ENCODE measurements at regions not wholly inside any gene's neighbourhood (a gene's known extent, or its start where the extent isn't known, plus 50 kb on each side); places are given as distances from the start of the nearest gene placed in this dataset.

GRCh38 chr13:107864543-107865317, 350.6 kb downstream of the LIG4 start:
- no peak for DNase-seq (ENCODE audit: low read depth, low spot score)

DNA sequence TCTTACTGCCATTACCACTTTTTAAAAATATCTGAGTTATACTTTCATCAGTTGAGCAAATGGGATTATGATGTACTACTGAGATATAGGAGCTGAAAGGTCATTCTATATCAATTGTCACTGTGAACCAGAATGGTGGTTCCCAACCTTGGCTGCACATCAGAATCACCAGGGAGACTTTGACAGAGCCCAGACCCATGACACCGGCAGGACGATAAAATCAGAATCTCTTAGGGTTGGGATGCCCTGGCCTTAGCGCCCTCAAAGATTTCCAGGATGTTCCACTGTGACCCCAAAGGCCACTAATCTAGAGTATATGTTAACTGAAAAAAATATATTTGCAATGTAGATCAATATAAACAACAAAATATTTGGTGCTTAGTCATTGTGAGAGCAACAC, 355.1 kb downstream of the LIG4 start:
- no peak for DNase-seq (ENCODE audit: low read depth, low spot score)

- no peak for DNase-seq (ENCODE audit: low read depth, low spot score)
Observed at GRCh38 chr13:107854880-107855279, 360.5 kb downstream of the LIG4 start.

GRCh38 chr13:107852072-107852471, 363.3 kb downstream of the LIG4 start:
- DNase-seq (ENCODE audit: low read depth, low spot score), result no peak

- no peak for DNase-seq (ENCODE audit: low read depth, low spot score)
Observed at GRCh38 chr13:107851670-107852069, 363.7 kb downstream of the LIG4 start.

- DNase-seq (ENCODE audit: low read depth, low spot score), result no peak
Observed at GRCh38 chr13:107847406-107847805, 367.9 kb downstream of the LIG4 start.

- no peak for DNase-seq (ENCODE audit: low read depth, low spot score)
Observed at GRCh38 chr13:107846642-107847041, 368.7 kb downstream of the LIG4 start.

DNA sequence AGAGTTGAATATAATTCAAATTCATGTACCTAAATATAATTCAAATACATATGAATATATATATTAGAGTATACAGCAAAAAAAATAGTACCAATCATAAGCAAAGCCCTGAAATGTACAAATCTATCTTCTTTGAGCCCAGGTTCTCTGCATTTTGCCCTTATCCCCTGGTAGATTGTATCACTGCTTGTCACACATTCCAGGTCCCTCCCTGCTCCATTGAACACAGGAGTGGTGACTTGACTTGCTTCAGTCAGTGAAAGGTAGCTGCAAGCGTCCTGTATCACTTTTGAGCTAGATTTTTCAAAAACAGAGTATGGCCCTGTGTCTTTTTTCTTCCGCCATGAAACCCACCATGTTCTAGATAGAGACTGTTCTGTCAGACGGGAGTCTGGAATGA, 369.4 kb downstream of the LIG4 start:
- no peak for DNase-seq (ENCODE audit: low read depth, low spot score)

GRCh38 chr13:107843681-107844080, 371.7 kb downstream of the LIG4 start:
- no peak for DNase-seq (ENCODE audit: low read depth, low spot score)

DNA sequence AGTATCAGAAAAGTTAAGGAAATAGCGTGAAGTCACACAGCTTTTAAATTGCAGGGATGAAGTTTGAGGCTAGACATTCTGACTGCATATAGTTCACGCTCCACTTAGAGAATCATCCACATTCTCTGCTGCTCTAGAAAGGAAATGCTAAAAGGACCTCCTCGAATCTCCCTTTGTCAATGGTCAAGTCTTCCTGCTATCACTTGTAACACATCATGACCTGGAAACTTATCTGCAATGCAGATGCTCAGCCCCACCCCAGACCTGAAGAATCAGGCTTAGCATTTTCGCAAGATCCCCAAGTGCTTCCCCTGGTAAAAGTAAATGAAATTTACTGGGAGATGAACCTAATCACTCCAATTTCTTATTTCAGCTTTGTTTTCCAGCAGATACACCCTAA, 372.1 kb downstream of the LIG4 start:
- no peak for DNase-seq (ENCODE audit: low read depth, low spot score)

DNA sequence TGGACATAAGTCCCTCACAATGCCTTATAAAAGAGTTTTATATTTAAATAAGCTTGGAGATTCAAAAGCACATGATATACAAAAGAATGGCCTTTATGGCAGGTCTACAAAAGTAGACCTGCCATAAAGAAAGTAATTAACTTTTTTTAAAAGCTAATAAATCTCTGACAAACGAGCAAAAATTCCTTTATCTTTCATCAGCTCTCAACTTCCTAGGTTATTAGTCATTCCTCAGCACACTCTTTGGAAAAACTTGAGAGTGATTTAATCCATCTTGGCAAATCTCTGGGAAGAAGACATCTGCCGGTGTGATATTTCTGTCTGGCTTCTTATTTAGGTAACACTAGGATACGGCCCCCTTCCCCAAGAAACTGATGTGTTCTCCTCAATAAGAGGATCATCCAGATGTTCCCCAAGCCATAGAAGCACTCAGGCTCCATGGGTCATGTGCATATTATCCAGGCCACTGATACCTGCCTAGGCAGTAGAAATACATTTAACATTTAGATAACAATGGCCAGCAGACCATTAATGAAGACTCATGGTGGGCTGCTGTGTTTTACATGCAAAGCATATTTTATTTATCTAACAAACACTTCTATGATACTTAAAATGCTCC, 372.7 kb downstream of the LIG4 start:
- no peak for DNase-seq (ENCODE audit: low read depth, low spot score)

GRCh38 chr13:107838588-107839161, 376.7 kb downstream of the LIG4 start:
- no peak for DNase-seq (ENCODE audit: low read depth, low spot score)

- no peak for DNase-seq (ENCODE audit: low read depth, low spot score)
Observed at GRCh38 chr13:107836685-107837084, 378.7 kb downstream of the LIG4 start.

DNA sequence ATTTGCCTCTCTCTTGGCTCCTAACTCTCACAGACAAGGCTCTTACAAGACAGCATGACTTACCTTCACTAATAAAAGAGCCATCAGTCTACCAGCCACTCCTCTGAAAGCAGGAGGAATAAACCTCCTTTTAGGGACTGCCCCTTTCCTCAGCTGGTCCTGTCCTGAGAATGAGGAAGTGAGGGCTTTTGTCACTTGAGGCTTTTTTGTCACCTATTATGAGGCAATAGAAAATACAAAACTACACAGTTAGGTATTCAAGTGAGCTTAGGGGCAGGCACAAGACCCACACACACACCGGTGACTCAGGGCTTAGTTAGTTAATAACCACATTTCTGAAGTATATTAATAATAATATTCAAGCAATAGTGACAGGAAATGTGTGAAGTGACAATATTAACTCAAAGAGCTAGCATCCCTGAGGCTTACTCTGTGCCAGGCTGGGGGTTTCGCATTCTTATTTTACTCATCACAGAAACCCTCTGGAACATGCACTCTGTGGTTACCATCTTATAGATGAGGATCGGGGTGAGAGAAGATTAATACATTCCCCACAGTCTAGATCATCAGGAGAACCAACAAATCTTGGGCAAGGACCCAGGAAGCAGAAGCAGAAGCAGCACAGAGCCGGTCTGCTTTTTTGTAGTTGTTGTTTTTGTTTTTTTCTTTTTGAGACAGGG, 379.9 kb downstream of the LIG4 start:
- no peak for DNase-seq (ENCODE audit: low read depth, low spot score)

DNA sequence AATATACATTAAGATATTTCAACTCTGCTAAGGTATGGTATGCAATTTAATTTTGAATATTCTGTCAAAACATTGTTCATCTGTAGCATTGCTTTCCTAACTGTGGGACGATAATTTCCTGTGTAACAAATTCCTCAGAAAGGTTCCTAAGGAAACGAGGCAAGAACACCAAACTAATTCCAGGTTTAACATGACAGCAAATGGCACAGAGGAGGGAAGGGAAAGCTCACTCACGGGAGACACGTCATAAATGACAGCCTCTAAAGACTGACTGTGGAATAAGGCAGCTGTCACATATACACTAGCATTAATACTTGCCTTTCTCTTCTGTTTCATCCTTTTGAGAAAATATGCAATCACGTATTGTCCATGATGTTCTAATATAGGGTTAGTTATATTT, 380.6 kb downstream of the LIG4 start:
- DNase-seq (ENCODE audit: low read depth, low spot score), result no peak

GRCh38 chr13:107834281-107834680, 381.1 kb downstream of the LIG4 start:
- DNase-seq (ENCODE audit: low read depth, low spot score), result no peak

GRCh38 chr13:107832500-107833100, 382.7 kb downstream of the LIG4 start:
- DNase-seq (ENCODE audit: low read depth, low spot score), result no peak

DNA sequence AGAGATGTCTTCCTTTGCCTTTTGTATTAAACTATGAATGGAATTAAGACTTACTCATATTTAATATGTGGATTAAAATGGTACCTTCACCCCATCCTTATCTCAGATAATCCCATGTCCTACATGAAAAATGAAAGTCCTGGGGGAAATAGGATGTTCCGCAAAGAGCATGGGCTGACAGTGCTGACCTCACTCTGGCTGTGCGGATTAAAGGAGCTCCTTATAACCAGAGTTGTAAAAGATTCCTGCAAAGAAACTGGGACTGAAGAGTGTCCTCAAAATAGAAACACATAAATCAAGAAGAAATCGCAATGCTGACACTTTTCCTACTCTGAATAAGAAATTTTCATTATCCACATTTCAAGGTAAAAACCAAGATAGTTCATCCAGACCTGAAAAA, 384.5 kb downstream of the LIG4 start:
- no peak for DNase-seq (ENCODE audit: low read depth, low spot score)

DNA sequence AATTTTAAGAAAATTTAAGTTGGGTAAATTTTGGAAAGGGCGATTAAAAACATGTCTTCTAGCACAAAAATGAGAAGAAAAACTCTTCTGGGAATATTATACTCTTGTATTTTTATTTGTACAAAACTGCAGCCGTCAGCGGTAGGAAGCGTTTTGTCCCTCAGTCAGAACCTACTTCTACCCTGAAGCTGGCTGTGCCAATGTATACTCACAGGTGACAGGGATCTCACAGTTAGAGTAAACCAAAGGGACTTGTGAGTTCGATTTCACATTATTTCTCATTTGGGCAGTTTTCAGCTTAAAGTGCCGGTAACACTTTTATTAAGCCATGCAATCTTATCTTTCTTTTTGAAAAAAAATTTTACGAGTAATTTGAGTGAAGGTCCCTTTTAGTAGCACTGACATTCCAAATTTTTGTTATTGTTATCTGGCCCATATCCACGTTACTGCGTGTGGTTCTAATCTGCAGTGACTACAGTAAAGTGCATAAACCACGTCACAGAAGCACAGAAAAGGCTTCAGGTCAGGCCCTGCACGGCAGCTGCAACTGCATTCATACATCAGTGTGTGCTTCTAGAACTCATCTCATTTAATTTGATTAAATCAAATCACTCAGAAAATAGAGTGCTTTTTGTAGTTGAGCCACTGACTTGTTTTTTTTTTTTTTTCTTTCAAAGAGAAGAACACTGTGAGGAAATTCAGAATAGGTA, 387.3 kb downstream of the LIG4 start:
- DNase-seq (ENCODE audit: low read depth, low spot score), result no peak

- no peak for DNase-seq (ENCODE audit: low read depth, low spot score)
Observed at GRCh38 chr13:107824635-107825034, 390.7 kb downstream of the LIG4 start.

- DNase-seq (ENCODE audit: low read depth, low spot score), result no peak
Observed at GRCh38 chr13:107822006-107822405, 393.3 kb downstream of the LIG4 start.

DNA sequence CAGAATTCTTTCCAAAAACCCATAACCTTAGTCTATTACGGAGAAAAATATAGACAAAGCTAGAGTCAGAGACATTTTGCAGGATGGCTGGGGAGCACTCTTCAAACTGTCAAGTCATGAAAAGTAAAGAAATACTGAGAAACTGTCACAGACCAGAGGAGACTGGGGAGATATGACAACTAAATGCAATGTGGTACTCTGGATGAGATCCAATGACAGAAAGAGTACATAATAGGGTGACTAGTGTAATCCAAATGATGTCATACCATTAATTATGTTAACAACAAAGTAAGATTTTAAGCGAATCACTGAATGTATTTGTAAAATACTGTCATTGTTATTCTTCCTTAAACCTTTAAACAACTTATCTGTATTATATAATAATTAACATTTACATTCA, 393.8 kb downstream of the LIG4 start:
- no peak for DNase-seq (ENCODE audit: low read depth, low spot score)

Data from activated CD4-positive, CD25-positive, alpha-beta regulatory T cell treated with anti-CD3 and anti-CD28 coated beads, Interleukin-2, amount 50 U/mL, for 16 hours (primary cell).